ENCODE measurements at regions not wholly inside any gene's neighbourhood (a gene's known extent, or its start where the extent isn't known, plus 50 kb on each side); places are given as distances from the start of the nearest gene placed in this dataset.
A peak's percentile ranks its signal among the peaks of the same experiment; 100 is the strongest.

DNA sequence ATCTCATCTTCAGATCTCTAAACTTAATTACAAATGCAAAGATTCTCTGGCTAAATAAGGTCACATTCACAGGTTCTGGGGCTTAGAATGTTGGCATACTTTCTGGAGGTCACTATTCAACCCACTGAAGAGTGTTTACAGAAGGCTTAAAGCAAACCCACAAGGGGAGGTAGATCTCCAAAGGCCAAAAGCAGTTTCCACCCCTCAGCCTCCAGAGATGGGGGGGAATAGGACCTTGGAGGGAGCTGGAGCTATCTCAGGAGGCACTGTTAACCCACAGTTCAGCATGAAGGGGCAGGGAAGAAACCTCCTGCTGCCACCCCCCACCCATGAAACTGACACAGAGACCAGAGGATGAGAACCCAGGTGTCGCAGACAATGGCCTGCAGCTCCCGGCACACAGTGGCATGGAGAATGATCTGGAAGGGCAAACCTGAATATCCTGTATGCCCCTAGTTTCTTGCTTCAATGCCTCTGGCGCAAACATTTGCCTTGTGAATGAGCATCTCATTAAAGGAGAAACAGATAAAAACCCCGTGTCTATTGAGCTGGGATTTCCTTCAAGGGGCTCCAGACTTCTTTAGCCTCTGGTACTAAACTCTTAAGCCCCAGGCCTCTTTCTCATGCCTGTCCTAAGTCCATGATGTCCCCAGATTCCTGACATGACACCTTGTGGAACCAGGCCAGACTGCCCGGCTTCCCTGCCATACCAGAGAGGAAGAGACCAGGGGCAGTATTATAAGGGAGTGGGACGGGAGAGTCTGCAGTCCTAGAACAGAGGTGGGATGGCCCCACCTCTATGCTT lies 103.1 kb upstream of the CDH5 start:
- Histone ChIP-seq H3K27ac (peak overlapping the region in 1 of 2 donors; percentile 49), H3K27me3 (no peaks in the 10 kb centered on the region), H3K9me3 (no peaks in the 10 kb centered on the region), H3K4me1 (no peaks in the 10 kb centered on the region), H3K4me3 (no peak overlapping the region), H3K36me3 (no peaks in the 10 kb centered on the region)
- TF ChIP-seq CTCF (IDR thresholded peaks at IDR 0.05) = no peak
- no peak for TF ChIP-seq POLR2AphosphoS5 (IDR thresholded peaks at IDR 0.05)
- no peak for TF ChIP-seq POLR2A (IDR thresholded peaks at IDR 0.05)
- DNase-seq (ENCODE audit: low spot score in 2 of 2) = peak in 1 of 2 donors; percentile 15
- intact Hi-C loops (cut with DNase I; ENCODE audit: low total_unique reads) = no loop called here

- peak in 1 of 2 donors; percentile 23 for DNase-seq (ENCODE audit: low spot score in 2 of 2)
- no peaks in the 10 kb centered on the region for H3K27me3 ChIP-seq
- no peak for TF ChIP-seq POLR2A (IDR thresholded peaks at IDR 0.05)
- TF ChIP-seq CTCF (IDR thresholded peaks at IDR 0.05) = no peak
- peak in 1 of 3 donors; percentile 13 for TF ChIP-seq POLR2AphosphoS5 (IDR thresholded peaks at IDR 0.05)
- H3K9me3 ChIP-seq = no peaks in the 10 kb centered on the region
- peak overlapping the region; percentile 27 to 49 for H3K27ac ChIP-seq
- no peak overlapping the region for H3K4me3 ChIP-seq
- intact Hi-C loops (cut with DNase I; ENCODE audit: low total_unique reads) = no loop called here
- H3K36me3 ChIP-seq = no peaks in the 10 kb centered on the region
- no peaks in the 10 kb centered on the region for H3K4me1 ChIP-seq
These were observed 104.0 kb upstream of the CDH5 start for GRCh38 chr16:66262253-66263167.

GRCh38 chr16:66261826-66262225 lies 104.7 kb upstream of the CDH5 start:
- H3K9me3 ChIP-seq = no peaks in the 10 kb centered on the region
- peak overlapping the region in 1 of 2 donors; percentile 49 for H3K27ac ChIP-seq
- no peaks in the 10 kb centered on the region for H3K27me3 ChIP-seq
- H3K4me1 ChIP-seq = no peaks in the 10 kb centered on the region
- H3K4me3 ChIP-seq = no peak overlapping the region
- DNase-seq (ENCODE audit: low spot score in 2 of 2) = peak in 1 of 2 donors; percentile 7
- intact Hi-C loops (cut with DNase I; ENCODE audit: low total_unique reads) = no loop called here
- no peak for TF ChIP-seq CTCF (IDR thresholded peaks at IDR 0.05)
- TF ChIP-seq POLR2A (IDR thresholded peaks at IDR 0.05) = no peak
- TF ChIP-seq POLR2AphosphoS5 (IDR thresholded peaks at IDR 0.05) = no peak
- no peaks in the 10 kb centered on the region for H3K36me3 ChIP-seq

DNA sequence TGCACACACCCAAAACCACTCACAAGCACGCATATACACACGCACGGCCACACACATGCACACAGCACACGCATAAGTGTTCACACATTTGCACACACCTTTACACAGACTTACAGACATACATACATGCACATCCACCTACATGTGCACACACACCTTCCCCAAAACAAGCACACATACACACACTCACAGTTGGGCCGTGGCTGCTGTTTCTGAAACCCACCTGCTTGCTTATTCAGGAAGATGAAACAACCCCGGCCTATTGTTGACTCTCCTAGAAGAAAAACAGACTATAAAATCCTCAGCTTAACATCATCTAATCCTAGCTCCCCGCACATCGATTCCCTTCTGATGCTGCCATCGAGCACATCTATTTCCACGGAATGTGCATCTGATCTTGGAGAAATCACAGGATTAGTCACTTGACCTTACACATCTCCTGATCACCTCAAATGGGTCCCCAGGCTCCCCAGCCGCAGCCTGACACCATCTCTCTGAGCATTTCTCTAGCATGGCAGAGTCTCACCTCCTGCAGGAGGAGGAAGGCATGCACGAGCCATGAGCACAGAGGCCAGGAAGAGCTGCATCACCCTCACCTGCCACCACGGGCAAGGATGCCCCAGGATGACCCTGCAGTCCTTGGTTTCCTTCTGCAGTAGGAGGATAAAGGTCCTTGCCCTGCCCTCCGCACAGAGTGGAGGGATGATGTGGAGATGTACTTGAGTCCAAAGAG lies 105.8 kb upstream of the CDH5 start:
- intact Hi-C loops (cut with DNase I; ENCODE audit: low total_unique reads) = no loop called here
- Histone ChIP-seq H3K27ac (no peak overlapping the region), H3K4me3 (no peak overlapping the region), H3K4me1 (no peaks in the 10 kb centered on the region), H3K9me3 (no peaks in the 10 kb centered on the region), H3K27me3 (no peaks in the 10 kb centered on the region), H3K36me3 (no peaks in the 10 kb centered on the region)
- DNase-seq (ENCODE audit: low spot score in 2 of 2) = peak in 1 of 2 donors; percentile 12
- TF ChIP-seq POLR2A (IDR thresholded peaks at IDR 0.05) (no peak), POLR2AphosphoS5 (IDR thresholded peaks at IDR 0.05) (no peak), CTCF (IDR thresholded peaks at IDR 0.05) (no peak)

Data from breast epithelium (tissue), 4 donors.